Uterus (tissue), 3 donors: ENCODE measurements at regions not wholly inside any gene's neighbourhood (a gene's known extent, or its start where the extent isn't known, plus 50 kb on each side); places are given as distances from the start of the nearest gene placed in this dataset.

Experiments
- DNase-seq, 2 donors: peaks; one replicate each; pipeline ENCODE4 v3.0.0-alpha.2; 2019 to 2020
- H3K27ac ChIP-seq, 2 donors: fragments of 200-600 bp; sonication (generic); 1 replicate in 1 of 2; 2 replicates in 1 of 2; pipeline ENCODE4 v1.5.1; 2016 to 2018
- H3K27me3 ChIP-seq, 2 donors: fragments of 200-600 bp; sonication (generic); one replicate each; pipeline ENCODE4 v1.5.1; 2018 to 2019; ENCODE audit warnings: control low read depth in 1 of 2
- H3K36me3 ChIP-seq, 2 donors: fragments of 200-600 bp; sonication (generic); one replicate each; pipeline ENCODE4 v1.5.1; 2019; ENCODE audit warnings: control low read depth in 1 of 2
- H3K4me1 ChIP-seq, 2 donors: fragments of 200-600 bp; sonication (generic); one replicate each; pipeline ENCODE4 v1.5.1; 2018 to 2019; ENCODE audit warnings: control low read depth in 1 of 2
- H3K4me3 ChIP-seq, 2 donors: fragments of 200-600 bp; sonication (generic); 1 replicate in 1 of 2; 2 replicates in 1 of 2; pipeline ENCODE4 v1.5.1; 2018 to 2019; ENCODE audit warnings: mild to moderate bottlenecking in 1 of 2
- H3K9me3 ChIP-seq, 2 donors: fragments of 200-600 bp; sonication (generic); one replicate each; pipeline ENCODE4 v1.5.1; 2019; ENCODE audit warnings: control low read depth in 1 of 2
- CTCF ChIP-seq, 4 experiments: fragments of 200-600 bp in 2 of 4; fragments of 450-650 bp in 2 of 4; sonication (generic) in 2 of 4; IDR thresholded peaks; one replicate each; pipeline ENCODE4 v1.5.1; 2016 to 2019; ENCODE audit warnings: antibody characterized with exemption in 4 of 4, mild to moderate bottlenecking in 2 of 4, moderate library complexity in 1 of 4
- POLR2A ChIP-seq, 2 donors: fragments of 450-650 bp; IDR thresholded peaks; one replicate each; pipeline ENCODE4 v1.6.1; 2016; ENCODE audit warnings: antibody characterized with exemption in 2 of 2, mild to moderate bottlenecking in 1 of 2, moderate library complexity in 1 of 2
- intact Hi-C: fragments of 100-400 bp; cut with DNase I; formaldehyde crosslinking; loops from one replicate; pipeline ENCODE4 v1.15.1; 2023; ENCODE audit warnings: low total_unique reads
- donor health status: DM: yes; HTN: yes; CAD: no.

- Histone ChIP-seq H3K27ac (no peak overlapping the region), H3K4me1 (no peaks in the 10 kb centered on the region), H3K36me3 (no peaks in the 10 kb centered on the region), H3K9me3 (no peaks in the 10 kb centered on the region), H3K4me3 (no peak overlapping the region), H3K27me3 (no peaks in the 10 kb centered on the region)
- intact Hi-C loops: no loop called here
- TF ChIP-seq CTCF (IDR thresholded peaks at IDR 0.05) (no peak), POLR2A (IDR thresholded peaks at IDR 0.05) (no peak)
- no peak for DNase-seq
These were observed 128.7 kb upstream of the KIAA1217 start for GRCh38 chr10:24080207-24080606.

- DNase-seq: no peak
- Histone ChIP-seq H3K4me1 (no peaks in the 10 kb centered on the region), H3K36me3 (no peaks in the 10 kb centered on the region), H3K4me3 (no peak overlapping the region), H3K27me3 (no peaks in the 10 kb centered on the region), H3K27ac (no peak overlapping the region), H3K9me3 (no peaks in the 10 kb centered on the region)
- intact Hi-C loops: no loop called here
- TF ChIP-seq POLR2A (IDR thresholded peaks at IDR 0.05) (no peak), CTCF (IDR thresholded peaks at IDR 0.05) (no peak)
These were observed 122.4 kb upstream of the KIAA1217 start for GRCh38 chr10:24086296-24087086.

DNA sequence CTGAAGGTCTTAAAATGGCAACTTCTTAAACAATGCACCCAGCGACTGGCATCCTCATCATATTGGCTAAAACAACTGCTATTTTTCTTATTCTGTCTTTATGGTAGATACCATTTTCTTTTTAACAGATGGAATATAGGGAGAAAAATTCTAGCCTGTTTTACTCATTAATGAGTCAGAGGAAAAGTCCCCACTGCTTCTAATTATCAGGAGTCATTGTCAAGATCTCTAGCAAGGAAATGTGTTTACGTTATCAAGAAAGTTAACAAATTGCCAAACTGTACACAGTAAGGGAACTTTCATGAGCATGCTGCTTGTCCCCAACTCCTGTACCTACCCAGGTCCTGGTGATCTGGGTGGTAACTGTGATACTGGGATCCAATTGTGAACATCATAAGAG is 117.7 kb upstream of the KIAA1217 start:
- no peaks in the 10 kb centered on the region for H3K9me3 ChIP-seq
- TF ChIP-seq CTCF (IDR thresholded peaks at IDR 0.05): no peak
- TF ChIP-seq POLR2A (IDR thresholded peaks at IDR 0.05): no peak

DNA sequence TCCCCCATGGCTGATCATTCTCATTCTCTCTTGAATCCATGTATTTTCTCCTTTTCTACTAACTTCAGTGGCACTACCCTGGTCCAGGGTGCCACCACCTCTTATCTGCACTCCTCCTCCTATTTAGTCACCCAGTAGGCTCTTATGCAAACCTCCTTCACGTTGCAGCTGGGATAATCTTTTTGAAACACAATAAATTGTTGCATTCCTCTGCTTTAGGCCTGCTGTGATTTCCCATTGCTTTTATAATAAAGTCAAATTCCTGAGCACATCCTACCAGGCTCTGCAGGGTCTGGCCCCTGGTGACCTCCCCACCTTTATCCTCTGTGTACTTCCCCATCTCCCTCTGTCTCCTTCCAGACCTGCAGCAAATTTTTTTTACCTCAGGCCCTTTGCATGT is 112.7 kb upstream of the KIAA1217 start:
- TF ChIP-seq POLR2A (IDR thresholded peaks at IDR 0.05): no peak
- no peak for TF ChIP-seq CTCF (IDR thresholded peaks at IDR 0.05)
- no peaks in the 10 kb centered on the region for H3K4me1 ChIP-seq
- H3K27ac ChIP-seq: no peak overlapping the region
- no peak for DNase-seq
- no peak overlapping the region for H3K4me3 ChIP-seq
- intact Hi-C loops: no loop called here
- H3K36me3 ChIP-seq: no peaks in the 10 kb centered on the region
- no peaks in the 10 kb centered on the region for H3K9me3 ChIP-seq
- no peaks in the 10 kb centered on the region for H3K27me3 ChIP-seq

More for the DNA sequence above, 117.7 kb upstream of the KIAA1217 start:
- H3K36me3 ChIP-seq: no peaks in the 10 kb centered on the region
- intact Hi-C loops: no loop called here
- no peaks in the 10 kb centered on the region for H3K4me1 ChIP-seq
- H3K27ac ChIP-seq: no peak overlapping the region
- no peaks in the 10 kb centered on the region for H3K27me3 ChIP-seq
- H3K4me3 ChIP-seq: no peak overlapping the region
- no peak for DNase-seq

- TF ChIP-seq POLR2A (IDR thresholded peaks at IDR 0.05) (no peak), CTCF (IDR thresholded peaks at IDR 0.05) (no peak)
- H3K27me3 ChIP-seq: no peaks in the 10 kb centered on the region
- no peak for DNase-seq
These were observed 111.2 kb upstream of the KIAA1217 start for GRCh38 chr10:24097751-24098207.

More at GRCh38 chr10:24097751-24098207, 111.2 kb upstream of the KIAA1217 start:
- Histone ChIP-seq H3K36me3 (no peaks in the 10 kb centered on the region), H3K27ac (no peak overlapping the region), H3K4me1 (no peaks in the 10 kb centered on the region), H3K9me3 (no peaks in the 10 kb centered on the region), H3K4me3 (no peak overlapping the region)
- intact Hi-C loops: no loop called here
